NCI-H128 (cell line): ENCODE measurements at regions not wholly inside any gene's neighbourhood (a gene's known extent, or its start where the extent isn't known, plus 50 kb on each side); places are given as distances from the start of the nearest gene placed in this dataset.
"Not testable (repeated sequence)": the region's sequence is repeated elsewhere in the genome, so short reads cannot be mapped to it uniquely, and the experiment has no call there.

Experiments used
- DNase-seq: peaks from one replicate; lab custom pipeline; 2025; ENCODE audit not compliant: unreplicated experiment; lab: John Stamatoyannopoulos, UW

DNA sequence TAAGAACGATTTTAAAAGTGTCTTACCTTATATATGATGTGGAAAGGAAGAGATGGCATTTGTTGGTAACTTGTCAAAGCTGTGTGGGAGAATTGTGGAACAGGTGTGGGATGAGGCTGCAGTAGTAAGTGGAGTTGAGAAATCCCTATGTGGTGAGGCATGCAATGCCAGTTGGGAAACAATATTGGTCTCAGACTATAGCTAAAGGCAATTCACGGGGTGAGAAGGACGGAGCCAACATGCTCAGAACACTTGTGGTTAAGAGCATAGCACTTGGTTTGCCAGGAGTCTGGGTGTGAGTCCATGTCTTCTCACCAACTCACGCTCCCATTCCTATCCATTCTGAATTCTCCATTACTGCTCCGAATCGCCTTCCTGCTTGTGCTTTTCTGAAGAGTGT is 615.6 kb upstream of the ADAMTS9 start:
- no peak for DNase-seq

DNA sequence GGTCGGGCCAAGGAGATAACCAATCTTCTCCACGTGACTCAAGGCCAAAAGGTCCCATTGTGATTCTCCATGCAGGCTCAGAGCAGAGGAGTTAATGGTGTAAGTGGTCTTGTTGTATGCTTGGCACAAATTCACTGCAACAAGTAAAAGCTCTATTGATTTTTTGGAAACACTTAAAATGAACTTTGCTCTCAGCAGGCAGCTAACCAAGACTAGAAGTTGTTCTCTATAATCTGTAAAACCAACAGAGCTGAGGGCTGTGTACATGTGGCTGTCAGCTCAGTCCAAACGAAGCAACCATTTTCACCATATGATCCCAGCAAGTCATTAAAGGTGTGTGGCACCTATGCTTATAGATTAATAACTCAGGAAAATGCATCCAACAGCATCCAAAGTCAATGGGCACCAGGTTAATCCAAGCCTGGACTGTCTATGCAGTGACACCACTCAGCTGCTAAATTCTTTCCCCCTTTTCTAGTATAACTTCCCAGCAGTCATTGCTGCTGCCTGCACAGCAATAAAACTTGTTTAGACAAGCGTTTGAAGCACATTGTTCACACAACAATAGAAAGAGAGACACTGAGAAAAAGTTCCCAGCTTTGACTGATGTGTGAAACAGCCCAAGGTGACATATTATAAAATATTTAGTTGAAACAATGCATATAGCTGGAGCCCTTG is 603.8 kb upstream of the ADAMTS9 start:
- DNase-seq, result no peak

DNA sequence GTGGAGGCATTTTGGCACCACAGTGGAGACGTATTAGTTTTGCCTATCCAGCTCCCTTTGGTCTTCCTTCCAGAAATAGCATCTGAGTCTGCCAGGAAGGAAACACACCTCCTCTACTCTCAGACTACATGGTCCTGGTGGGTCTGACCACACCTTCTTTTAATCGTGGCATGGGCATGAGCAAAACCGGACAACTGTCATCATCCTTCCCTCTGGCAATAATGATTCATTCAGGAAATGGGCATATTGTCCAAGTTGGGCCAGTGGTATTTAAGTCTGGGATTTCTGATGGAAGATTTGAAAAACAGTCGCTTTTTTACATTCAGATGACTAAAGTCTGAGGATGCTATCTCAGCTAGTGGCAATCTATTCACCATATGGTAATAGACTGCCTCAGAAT is 601.0 kb upstream of the ADAMTS9 start:
- DNase-seq, result no peak

DNA sequence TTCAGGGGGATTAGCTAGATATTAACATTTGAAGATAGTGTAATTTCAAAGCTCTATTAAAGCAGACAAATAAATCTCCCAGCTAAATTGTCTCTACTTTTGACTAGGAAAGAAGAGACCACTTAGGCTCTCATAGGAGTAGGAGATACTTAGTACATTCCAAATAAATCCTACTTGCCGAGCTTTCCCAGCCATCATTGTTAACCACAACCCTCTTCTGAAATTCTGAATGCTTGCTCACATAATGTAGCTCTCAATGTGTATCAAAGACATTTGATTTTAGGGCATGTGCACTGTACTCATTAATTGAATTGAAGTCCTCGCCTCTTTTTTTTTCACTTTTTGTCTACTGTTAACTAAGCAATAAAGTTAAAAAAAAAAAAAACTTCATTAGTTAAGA is 598.2 kb upstream of the ADAMTS9 start:
- DNase-seq, result no peak

DNA sequence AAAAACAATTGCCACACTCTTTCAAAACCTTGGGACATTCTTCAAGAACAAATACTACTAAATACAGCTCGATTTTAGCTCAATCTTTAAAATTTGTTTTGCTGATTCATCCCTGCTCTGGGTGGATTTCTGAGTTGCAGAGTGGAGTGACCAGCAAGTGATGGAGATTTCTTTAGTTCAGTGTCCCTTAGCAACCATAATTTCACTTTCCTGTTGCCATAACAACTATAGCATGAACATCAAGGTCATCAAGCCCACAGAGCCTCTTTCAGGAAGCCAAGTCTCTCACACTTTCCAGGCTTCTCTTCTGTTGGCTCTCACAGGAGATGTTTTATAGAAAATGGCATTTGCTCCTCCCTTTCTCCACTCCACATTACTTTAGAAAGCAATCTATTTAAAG is 597.2 kb upstream of the ADAMTS9 start:
- DNase-seq, result no peak

DNA sequence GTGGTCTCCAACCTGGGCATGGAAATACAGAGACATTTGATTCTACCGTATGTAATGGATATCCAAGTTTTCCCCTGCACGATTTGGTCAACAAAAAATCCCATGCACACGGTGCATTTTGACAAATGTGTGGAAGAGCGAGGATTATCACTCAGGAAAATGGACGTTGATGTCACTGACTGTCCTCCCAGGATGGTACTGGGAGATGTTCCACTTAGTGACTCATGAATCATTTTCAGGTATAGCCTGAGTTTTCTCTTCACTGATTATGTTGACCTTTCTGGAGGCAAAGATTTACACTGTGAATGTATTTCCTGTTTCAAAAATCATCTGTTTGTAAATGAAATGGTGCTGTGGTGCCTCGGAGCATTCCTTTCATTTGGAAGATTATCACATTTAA is 596.7 kb upstream of the ADAMTS9 start:
- DNase-seq, result no peak

DNA sequence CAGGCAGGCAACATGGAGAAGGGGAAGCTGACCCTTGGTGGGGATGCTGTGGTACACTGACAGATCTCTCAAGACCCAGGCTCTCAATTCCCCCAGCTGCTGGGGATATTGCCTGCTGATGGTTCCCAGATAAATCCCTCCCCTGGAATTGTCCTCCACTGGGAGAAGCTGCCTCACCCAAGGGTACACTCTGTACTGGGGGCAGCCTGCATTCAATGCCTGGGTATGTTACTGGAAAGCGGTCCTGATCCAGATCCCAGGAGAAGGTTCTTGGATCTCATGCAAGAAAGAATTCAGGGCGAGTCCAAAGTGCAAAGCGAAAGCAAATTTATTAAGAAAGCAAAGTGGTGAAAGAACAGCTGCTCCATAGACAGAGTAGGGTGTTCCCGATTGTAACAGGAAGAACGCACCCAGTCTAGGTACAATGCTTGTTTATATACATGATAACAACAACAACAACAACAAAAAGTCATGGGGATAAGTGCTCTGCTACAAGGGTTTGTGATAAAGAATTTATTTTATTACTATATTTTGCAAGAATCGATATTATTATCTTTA is 591.5 kb upstream of the ADAMTS9 start:
- DNase-seq, result no peak

DNA sequence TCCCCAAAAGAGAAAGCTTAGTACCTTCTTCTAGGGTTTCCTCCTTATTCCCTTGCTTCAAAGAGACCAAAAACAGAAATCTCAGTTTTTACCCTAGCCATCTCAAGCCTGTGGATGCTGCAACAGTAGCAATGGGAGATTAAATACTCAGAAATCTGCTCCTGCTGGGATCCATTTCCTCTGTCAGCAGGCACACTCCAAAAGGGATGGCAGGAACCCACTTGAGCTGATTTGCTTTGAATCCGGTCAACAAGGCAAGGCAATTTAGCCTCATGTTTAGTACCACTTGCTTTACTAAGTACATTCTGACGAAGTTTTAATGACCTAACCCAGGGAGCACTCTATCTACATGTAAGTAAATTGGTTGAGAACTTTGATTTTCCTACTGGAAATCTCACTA is 590.0 kb upstream of the ADAMTS9 start:
- peak; percentile 29 for DNase-seq

DNA sequence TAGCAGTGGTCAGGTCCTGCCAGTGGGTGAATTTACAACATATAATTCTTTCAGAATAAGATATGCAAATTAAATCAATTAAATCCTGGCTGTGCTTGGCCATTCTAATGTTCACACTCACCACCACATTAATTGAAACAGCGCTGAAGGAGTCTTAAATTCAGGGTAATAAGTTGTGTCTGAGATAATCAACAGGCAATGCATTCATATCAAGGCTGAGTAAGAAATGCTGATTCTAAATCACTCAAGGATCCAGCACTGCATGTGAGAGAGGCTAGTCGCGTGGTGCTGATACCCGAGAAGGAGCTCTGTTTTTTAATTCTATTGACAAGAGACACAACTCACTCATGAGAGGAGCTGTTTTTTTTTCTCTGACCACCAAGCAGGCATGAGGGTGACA is 588.8 kb upstream of the ADAMTS9 start:
- DNase-seq, result no peak

DNA sequence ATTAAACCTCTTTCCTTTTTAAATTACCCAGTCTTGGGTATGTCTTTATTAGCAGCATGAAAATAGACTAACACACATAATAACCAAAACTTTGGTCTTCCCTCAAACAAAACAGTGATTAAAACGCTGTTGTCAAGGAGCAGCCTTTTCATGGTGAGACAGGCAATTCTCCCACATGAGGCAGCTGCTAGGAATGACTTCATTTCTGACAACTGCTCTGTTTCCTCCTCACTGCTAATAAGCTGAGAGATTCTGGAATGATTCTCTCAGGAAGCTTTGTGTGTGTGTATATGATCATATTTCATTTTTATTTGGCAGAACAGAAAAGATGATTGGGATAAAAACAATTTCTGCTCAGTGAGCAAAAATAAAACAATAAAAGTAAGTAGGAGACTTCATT is 580.6 kb upstream of the ADAMTS9 start:
- no peak for DNase-seq

DNA sequence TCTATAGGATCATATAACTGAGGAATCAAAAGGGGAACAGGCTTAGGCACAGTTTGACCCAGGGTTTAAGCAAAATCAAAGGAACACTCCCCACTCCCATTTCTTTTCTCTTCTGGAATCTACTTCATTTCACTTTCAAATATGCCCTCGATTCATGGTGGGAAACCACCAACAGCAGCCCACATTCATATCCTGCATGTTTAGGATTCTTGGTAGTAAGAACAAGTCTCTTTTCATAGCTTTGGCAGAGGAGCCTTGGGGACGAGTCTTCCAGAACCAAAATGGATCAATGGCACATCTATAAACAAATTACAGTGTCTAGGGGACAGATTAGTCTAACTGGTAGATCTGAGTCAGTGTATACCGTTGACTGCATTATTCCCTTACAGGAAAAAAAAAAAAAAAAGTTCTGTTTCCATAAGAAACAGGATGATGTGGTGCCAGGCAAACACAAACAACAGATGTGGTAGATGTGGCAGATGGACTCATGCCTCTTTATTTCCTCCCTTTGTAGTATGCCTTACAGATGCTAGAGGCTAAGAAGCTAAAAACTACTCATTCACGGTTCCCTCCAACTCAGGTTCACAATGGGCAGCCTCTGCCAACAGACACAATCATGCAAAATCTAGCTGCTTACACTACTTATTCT is 578.3 kb upstream of the ADAMTS9 start:
- DNase-seq, result no peak

DNA sequence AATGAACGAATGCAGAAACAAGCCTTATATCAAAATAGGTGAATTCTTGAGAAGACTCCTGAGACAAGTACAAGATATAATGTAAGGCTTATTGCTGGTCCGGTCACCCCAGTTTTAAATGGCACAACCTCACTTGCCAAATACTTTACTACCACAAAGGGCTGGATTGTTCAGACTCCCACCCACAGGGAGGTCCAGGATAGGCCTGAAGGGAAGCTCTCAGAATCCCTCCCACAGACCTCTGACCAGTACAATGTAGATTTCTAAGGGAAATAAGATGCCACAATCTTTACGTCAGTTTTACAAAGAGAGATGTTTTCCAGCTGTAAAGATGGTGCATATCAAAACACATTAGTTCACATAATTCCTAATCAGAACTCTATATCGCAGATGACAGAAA is 577.7 kb upstream of the ADAMTS9 start:
- no peak for DNase-seq

DNA sequence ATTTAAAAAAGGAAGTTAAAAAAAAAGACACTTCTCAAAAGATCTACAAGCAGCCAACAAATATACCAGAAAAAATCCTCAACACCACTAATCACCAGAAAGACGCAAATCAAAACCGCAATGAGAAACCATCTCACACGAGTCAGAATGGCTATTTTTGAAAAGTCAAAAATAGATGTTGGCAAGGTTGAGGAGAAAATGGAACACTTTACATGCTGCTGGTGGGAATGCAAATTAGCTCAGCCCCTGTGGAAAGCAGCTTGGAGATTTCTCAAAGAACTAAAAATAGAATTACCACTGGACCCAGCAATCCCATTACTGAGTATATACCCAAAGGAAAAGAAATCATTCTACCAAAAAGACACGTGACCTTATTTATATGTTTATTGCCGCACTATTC is 574.7 kb upstream of the ADAMTS9 start:
- DNase-seq, result no peak

DNA sequence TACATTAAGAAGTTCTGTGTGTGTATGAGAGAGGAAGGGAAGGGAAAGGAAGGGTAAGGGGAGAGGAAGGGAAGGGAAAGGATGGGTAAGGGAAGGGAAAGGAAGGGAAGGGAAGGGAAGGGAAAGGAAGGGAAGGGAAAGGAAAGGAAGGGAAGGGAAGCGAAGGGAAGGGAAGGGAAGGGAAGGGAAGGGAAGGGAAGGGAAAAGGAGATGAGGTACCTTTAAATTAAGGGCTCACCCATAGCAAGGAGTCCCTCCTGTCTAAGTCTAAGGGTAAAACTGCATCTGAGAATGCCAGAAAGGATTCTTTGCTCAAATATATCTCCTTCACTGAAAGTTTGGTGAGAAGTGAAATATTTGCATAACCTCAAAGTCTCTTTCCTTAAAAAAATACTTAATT is 572.1 kb upstream of the ADAMTS9 start:
- no peak for DNase-seq

DNA sequence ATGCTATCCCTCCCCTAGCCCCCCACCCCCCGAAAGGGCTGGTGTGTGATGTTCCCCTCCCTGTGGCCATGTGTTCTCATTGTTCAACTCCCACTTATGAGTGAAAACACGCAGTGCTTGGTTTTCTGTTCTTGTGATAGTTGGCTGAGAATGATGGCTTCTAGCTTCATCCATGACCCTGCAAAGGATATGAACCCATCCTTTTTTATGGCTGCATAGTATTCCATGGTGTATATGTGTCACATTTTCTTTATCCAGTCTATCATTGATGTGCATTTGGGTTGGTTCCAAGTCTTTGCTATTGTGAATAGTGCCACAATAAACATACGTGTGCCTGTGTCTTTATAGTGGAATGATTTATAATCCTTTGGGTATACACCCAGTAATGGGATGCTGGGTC is 565.1 kb upstream of the ADAMTS9 start:
- not testable (repeated sequence) for DNase-seq

DNA sequence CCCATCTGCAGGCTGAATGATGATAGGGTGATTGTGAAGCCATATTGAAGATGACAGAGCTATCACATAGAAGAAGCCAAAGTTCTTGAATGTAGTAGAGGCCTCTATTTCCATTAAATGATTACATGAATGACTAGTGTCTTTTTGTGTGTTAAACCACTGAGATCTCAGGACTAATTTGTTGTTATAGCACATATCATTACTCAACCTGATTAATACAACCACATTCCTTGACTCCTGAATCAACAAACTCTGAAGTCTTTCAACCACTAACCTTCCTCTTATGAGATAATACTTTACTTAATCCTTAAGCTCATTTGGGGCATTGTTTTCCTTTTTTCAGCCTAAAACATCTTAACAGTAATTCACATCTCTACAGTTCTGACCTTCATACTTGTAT is 564.5 kb upstream of the ADAMTS9 start:
- DNase-seq, result no peak

DNA sequence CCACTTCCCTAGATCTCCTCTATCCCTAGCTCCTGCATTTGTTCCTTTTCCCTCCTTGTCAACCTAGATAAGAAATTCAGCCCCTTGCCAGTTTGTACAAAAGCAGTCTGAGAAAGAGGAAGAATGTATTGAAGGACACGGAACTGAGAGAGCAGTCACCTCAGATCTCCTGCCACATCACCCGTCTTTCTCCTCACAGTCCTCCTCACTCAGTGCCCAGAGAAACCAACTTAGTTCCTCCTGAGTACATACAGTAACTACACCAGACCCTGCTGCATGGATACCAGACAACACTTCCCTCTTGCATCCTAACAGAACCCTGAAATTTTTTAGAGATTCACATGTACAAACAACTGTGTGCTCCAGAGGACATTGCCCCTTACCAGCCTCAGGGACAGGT is 563.6 kb upstream of the ADAMTS9 start:
- no peak for DNase-seq

DNA sequence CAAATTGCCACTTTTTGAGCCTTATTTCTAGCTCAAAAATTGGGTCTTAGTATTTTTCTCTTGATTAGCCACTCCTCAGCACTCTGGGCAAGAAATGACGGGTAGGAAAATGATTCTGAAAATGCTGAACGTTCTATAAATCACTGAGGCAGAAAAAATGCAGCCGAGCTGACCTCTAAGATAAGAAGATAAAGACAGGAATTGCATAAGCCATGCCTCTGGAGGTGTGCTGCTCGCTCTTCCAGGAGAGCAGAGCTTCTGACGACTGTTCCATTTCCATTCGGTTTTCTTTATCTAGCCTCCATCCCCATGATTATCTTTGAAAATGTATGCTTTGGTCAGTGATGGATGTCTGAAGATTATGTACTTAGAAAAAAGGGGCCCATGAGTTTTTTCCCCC is 558.8 kb upstream of the ADAMTS9 start:
- DNase-seq, result no peak

DNA sequence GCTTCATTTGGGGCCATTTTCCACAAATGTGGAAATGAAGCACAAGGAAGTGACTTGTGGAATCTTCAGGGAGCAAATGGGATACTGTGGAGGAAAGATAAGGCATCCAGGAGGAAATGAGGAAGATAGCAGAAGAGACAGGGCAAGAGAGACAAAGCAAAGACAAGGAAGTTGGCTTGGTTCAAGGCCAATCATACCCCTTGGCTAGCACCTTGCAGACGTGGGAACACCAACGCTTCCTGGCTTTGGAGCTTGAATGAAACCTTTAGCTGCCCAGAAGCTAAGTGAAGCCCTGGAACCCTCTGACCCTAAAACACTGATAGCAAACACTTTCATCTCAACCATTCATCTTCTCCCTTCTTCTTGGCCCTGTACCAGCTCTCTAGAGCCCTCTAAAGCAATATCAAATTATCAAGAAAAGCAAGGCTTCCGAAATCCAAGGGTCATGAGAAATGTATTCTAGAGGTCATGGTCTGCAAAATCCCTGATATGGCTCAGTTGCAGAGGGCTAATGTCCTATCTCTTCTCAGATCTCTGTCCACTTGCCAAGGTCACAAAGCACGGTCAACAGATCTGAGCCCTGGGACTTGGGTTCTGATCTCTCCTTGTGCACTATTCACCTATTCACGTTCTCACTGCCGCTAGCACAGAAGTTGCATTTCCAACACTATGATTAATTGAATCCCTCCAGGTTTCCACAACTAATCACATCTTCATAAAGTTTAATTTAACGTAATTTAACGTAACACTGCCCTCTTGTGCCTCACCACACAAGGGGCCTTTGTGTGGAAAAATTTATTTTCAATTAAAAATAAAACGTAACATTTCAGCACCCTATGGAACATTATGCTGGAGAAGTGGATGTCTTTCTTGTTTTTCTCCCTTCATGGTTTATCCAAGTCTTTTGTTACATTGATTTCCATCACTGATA is 557.6 kb upstream of the ADAMTS9 start:
- DNase-seq, result no peak

DNA sequence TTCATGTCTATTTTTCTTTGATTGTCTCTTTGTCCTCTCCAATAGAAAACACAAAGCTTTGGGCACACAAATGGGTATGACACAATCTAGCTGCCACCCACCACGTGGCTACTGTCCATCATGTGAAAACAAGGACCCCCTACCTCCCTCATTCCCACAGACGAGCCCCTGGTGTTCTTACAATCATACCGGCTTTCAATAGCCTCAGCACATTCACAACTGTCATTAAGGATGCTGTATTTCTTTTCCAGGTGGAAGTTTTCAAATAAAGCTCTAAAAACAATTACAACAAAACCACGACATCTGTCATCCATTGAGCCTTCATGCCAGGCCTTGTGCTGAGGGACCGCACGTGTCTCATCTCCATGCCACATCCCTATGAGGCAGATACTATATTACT is 552.6 kb upstream of the ADAMTS9 start:
- no peak for DNase-seq

DNA sequence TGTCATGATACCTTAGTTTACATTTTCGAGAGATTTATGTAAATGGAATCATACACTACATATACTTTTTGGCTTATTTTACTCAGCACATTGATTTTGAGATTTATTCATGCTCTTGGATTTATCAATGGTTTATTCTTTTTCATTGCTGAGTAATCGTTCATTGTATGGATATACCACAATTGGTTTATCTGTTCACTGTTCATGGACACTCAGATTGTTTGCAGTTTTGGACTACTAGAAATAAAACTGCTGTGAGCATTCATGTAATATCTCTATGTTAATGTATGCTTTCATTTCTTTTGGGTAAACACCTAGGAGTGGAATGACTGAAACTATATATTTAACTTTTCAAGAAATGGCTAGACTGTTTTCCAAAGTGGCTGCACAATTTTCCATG is 550.9 kb upstream of the ADAMTS9 start:
- DNase-seq, result no peak

DNA sequence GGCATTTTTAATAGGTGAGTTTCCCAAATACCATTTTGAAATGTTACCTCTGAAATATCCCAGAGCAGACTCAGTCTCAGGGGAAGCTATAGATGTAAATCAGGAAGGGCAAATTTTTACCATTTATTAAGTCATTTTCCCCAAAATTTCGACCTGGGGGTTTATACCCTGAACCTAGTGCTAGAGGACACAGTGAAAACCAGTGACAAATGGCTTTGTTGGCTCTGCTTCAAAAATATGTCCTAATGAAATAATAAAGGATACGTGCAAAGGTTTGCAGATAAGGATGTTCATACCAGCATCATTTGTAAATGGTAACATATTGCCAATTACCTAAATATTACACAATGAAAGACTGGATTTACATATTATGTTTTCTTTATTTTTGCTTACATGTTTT is 546.7 kb upstream of the ADAMTS9 start:
- DNase-seq, result no peak
